Stimulated activated CD8-positive, alpha-beta memory T cell treated with anti-CD3 and anti-CD28 coated beads, Interleukin-7, amount 100 ng/mL, for 4 hours (primary cell): ENCODE measurements at regions not wholly inside any gene's neighbourhood (a gene's known extent, or its start where the extent isn't known, plus 50 kb on each side); places are given as distances from the start of the nearest gene placed in this dataset.

Experiments used
- DNase-seq, 2 donors: peaks; one replicate each; pipeline ENCODE4 v3.0.0-alpha.2; 2020; ENCODE audit warnings: low read depth in 2 of 2

GRCh38 chr11:119473901-119474681, 51.1 kb upstream of the THY1 start:
- DNase-seq: no peak

GRCh38 chr11:119473226-119473625, 50.3 kb upstream of the THY1 start:
- DNase-seq: no peak

GRCh38 chr11:119472856-119473222, 49.9 kb upstream of the THY1 start:
- no peak for DNase-seq
